HEK293 (cell line): ENCODE measurements at regions not wholly inside any gene's neighbourhood (a gene's known extent, or its start where the extent isn't known, plus 50 kb on each side); places are given as distances from the start of the nearest gene placed in this dataset.

Experiments used
- CTCF ChIA-PET: fragments of 350-600 bp; formaldehyde crosslinking; extraction: SDS; loops from one replicate; lab custom pipeline; 2021; ENCODE audit warnings: antibody characterized with exemption; lab: Yijun Ruan, JAX
- POLR2A ChIA-PET: fragments of 300-600 bp; formaldehyde crosslinking; extraction: SDS; loops from one replicate; lab custom pipeline; 2020; ENCODE audit warnings: antibody characterized with exemption, inconsistent platforms; lab: Yijun Ruan, JAX
- H3K27ac ChIP-seq: fragments of 200-500 bp; sonication (Bioruptor generic); 2 replicates; pipeline ENCODE4 v1.5.1; 2014; ENCODE audit warnings: low read depth, low read length, control low read depth, inconsistent platforms; ENCODE audit errors: extremely low read depth
- H3K36me3 ChIP-seq, 2 experiments: fragments of 200-500 bp in 1 of 2; sonication (Bioruptor generic) in 1 of 2; 1 replicate in 1 of 2; 2 replicates in 1 of 2; pipeline ENCODE4 v1.5.1; 2014 to 2017; ENCODE audit warnings: inconsistent platforms in 2 of 2, low read length in 2 of 2; ENCODE audit not compliant: control insufficient read depth in 2 of 2, insufficient read depth in 1 of 2
- H3K4me1 ChIP-seq: fragments of 200-500 bp; sonication (Bioruptor generic); 2 replicates; pipeline ENCODE4 v1.5.1; 2014; ENCODE audit warnings: mild to moderate bottlenecking, low read length, inconsistent platforms; ENCODE audit not compliant: control insufficient read depth, insufficient read depth
- H3K4me3 ChIP-seq: 2 replicates; pipeline ENCODE4 v1.5.1; 2011; ENCODE audit warnings: low read depth, mild to moderate bottlenecking, control low read depth, low read length, moderate library complexity
- H3K9me3 ChIP-seq: fragments of 200-500 bp; sonication (Bioruptor generic); 2 replicates; pipeline ENCODE4 v1.5.1; 2014; ENCODE audit warnings: low read depth, low read length, inconsistent platforms; ENCODE audit not compliant: control insufficient read depth, insufficient read depth
- BCL11A ChIP-seq: fragments of 450-650 bp; formaldehyde crosslinking; IDR thresholded peaks from 2 replicates; pipeline ENCODE4 v1.5.1; 2016; ENCODE audit warnings: low read depth, missing biosample characterization, missing genetic modification characterization
- BCL11B ChIP-seq: fragments of 450-650 bp; formaldehyde crosslinking; IDR thresholded peaks from 2 replicates; pipeline ENCODE4 v1.5.1; 2016; ENCODE audit warnings: low read depth, missing biosample characterization, missing genetic modification characterization
- GLI4 ChIP-seq: fragments of 450-650 bp; formaldehyde crosslinking; IDR thresholded peaks from 2 replicates; pipeline ENCODE4 v1.5.1; 2016; ENCODE audit warnings: missing biosample characterization, missing genetic modification characterization
- HOXD13 ChIP-seq: sonication (generic); formaldehyde crosslinking; IDR thresholded peaks from 2 replicates; pipeline ENCODE4 v1.8.0; 2022; ENCODE audit warnings: missing genetic modification reagents, borderline replicate concordance
- KLF8 ChIP-seq: fragments of 450-650 bp; formaldehyde crosslinking; IDR thresholded peaks from 2 replicates; pipeline ENCODE4 v1.5.1; 2016; ENCODE audit warnings: missing biosample characterization, missing genetic modification characterization
- OSR2 ChIP-seq: fragments of 450-650 bp; formaldehyde crosslinking; IDR thresholded peaks from 2 replicates; pipeline ENCODE4 v1.5.1; 2016; ENCODE audit warnings: missing biosample characterization, missing genetic modification characterization
- ZBTB10 ChIP-seq: fragments of 450-650 bp; formaldehyde crosslinking; IDR thresholded peaks from 2 replicates; pipeline ENCODE4 v1.5.1; 2016; ENCODE audit warnings: missing biosample characterization, missing genetic modification characterization
- ZBTB20 ChIP-seq: fragments of 450-650 bp; formaldehyde crosslinking; IDR thresholded peaks from 2 replicates; pipeline ENCODE4 v1.5.1; 2016; ENCODE audit warnings: missing biosample characterization, missing genetic modification characterization
- ZBTB48 ChIP-seq: fragments of 450-650 bp; formaldehyde crosslinking; IDR thresholded peaks from 2 replicates; pipeline ENCODE4 v1.5.1; 2016; ENCODE audit warnings: missing biosample characterization, missing genetic modification characterization
- ZBTB7A ChIP-seq: fragments of 450-650 bp; formaldehyde crosslinking; IDR thresholded peaks from 2 replicates; pipeline ENCODE4 v1.5.1; 2016; ENCODE audit warnings: low read depth, missing biosample characterization, missing genetic modification characterization
- ZFP37 ChIP-seq: fragments of 450-650 bp; formaldehyde crosslinking; IDR thresholded peaks from 2 replicates; pipeline ENCODE4 v1.5.1; 2016; ENCODE audit warnings: missing biosample characterization, missing genetic modification characterization
- ZNF121 ChIP-seq: fragments of 450-650 bp; formaldehyde crosslinking; IDR thresholded peaks from 2 replicates; pipeline ENCODE4 v1.5.1; 2016; ENCODE audit warnings: missing biosample characterization, missing genetic modification characterization
- ZNF280C ChIP-seq: fragments of 450-650 bp; formaldehyde crosslinking; IDR thresholded peaks from 2 replicates; pipeline ENCODE4 v1.5.1; 2016; ENCODE audit warnings: missing biosample characterization, missing genetic modification characterization
- ZNF404 ChIP-seq: fragments of 450-650 bp; formaldehyde crosslinking; IDR thresholded peaks from 2 replicates; pipeline ENCODE4 v1.5.1; 2017; ENCODE audit warnings: missing biosample characterization, missing genetic modification characterization
- ZNF48 ChIP-seq: fragments of 450-650 bp; formaldehyde crosslinking; IDR thresholded peaks from 2 replicates; pipeline ENCODE4 v1.5.1; 2016; ENCODE audit warnings: missing biosample characterization, missing genetic modification characterization
- ZNF501 ChIP-seq: fragments of 450-650 bp; formaldehyde crosslinking; IDR thresholded peaks from 2 replicates; pipeline ENCODE4 v1.5.1; 2016; ENCODE audit warnings: missing biosample characterization, missing genetic modification characterization
- ZNF513 ChIP-seq: fragments of 450-650 bp; IDR thresholded peaks from 2 replicates; pipeline ENCODE4 v1.5.1; 2018; ENCODE audit warnings: missing biosample characterization, missing genetic modification characterization
- ZNF514 ChIP-seq: fragments of 450-650 bp; formaldehyde crosslinking; IDR thresholded peaks from 2 replicates; pipeline ENCODE4 v1.5.1; 2016; ENCODE audit warnings: missing biosample characterization, missing genetic modification characterization
- ZNF521 ChIP-seq: fragments of 450-650 bp; formaldehyde crosslinking; IDR thresholded peaks from 2 replicates; pipeline ENCODE4 v1.5.1; 2017; ENCODE audit warnings: missing biosample characterization, mild to moderate bottlenecking, missing genetic modification characterization
- ZNF529 ChIP-seq: fragments of 450-650 bp; formaldehyde crosslinking; IDR thresholded peaks from 2 replicates; pipeline ENCODE4 v1.5.1; 2017; ENCODE audit warnings: missing genetic modification characterization, missing biosample characterization; ENCODE audit not compliant: insufficient replicate concordance
- ZNF548 ChIP-seq: fragments of 450-650 bp; formaldehyde crosslinking; IDR thresholded peaks from 2 replicates; pipeline ENCODE4 v1.5.1; 2016; ENCODE audit warnings: missing biosample characterization, missing genetic modification characterization
- ZNF645 ChIP-seq: fragments of 450-650 bp; formaldehyde crosslinking; IDR thresholded peaks from 2 replicates; pipeline ENCODE4; 2016; ENCODE audit warnings: missing biosample characterization, missing genetic modification characterization
- ZNF701 ChIP-seq: fragments of 450-650 bp; formaldehyde crosslinking; IDR thresholded peaks from 2 replicates; pipeline ENCODE4 v1.5.1; 2016; ENCODE audit warnings: missing biosample characterization, missing genetic modification characterization
- ZNF707 ChIP-seq: fragments of 450-650 bp; formaldehyde crosslinking; IDR thresholded peaks from 2 replicates; pipeline ENCODE4 v1.5.1; 2016; ENCODE audit warnings: missing biosample characterization, missing genetic modification characterization
- ZNF76 ChIP-seq: fragments of 450-650 bp; formaldehyde crosslinking; IDR thresholded peaks from 2 replicates; pipeline ENCODE4; 2016; ENCODE audit warnings: low read depth, missing biosample characterization, missing genetic modification characterization, borderline replicate concordance
- ZNF791 ChIP-seq: fragments of 450-650 bp; formaldehyde crosslinking; IDR thresholded peaks from 2 replicates; pipeline ENCODE4 v1.5.1; 2016; ENCODE audit warnings: missing biosample characterization, missing genetic modification characterization
- TF ChIP-seq, protein P1 (sequence below): fragments of 450-650 bp; formaldehyde crosslinking; IDR thresholded peaks from 2 replicates; pipeline ENCODE4 v1.5.1; 2016; ENCODE audit warnings: missing biosample characterization, missing genetic modification characterization

- no peaks in the 10 kb centered on the region for H3K9me3 ChIP-seq
- ChIA-PET POLR2A (no interaction called here), CTCF (no interaction called here)
Observed at GRCh38 chr18:71322201-71322600, 1033.4 kb downstream of the SOCS6 start.

DNA sequence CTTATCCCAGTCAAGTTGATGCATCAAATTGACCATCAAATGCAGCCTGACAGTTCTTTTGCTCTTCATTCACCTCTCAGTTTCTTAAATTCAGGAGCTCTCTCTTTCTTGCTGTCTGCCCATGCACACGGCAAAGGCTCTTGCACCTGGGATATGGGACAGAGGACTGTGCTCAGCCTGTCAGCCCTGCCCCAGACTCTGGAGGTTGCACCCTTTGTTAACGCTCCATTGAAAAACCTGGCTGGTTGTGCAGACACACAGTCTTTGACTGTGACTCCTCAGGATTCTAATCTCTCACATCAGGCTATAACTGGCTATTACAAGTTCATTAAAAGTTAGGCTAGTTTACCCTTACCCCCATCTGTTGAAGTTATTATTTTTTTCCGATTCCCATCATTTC, 1032.5 kb downstream of the SOCS6 start:
- Histone ChIP-seq H3K4me1 (no peaks in the 10 kb centered on the region), H3K36me3 (no peaks in the 10 kb centered on the region), H3K27ac (no peak overlapping the region), H3K9me3 (no peaks in the 10 kb centered on the region), H3K4me3 (no peak overlapping the region)
- CTCF ChIA-PET, result no interaction called here
- TF ChIP-seq ZBTB20 (tag by site-specific recombination), result no peak
- POLR2A ChIA-PET, result no interaction called here

More at GRCh38 chr18:71322201-71322600, 1033.4 kb downstream of the SOCS6 start:
- TF ChIP-seq ZFP37 (tag by site-specific recombination) (no peak), BCL11A (tag by site-specific recombination) (no peak), ZNF404 (tag by site-specific recombination) (no peak), ZNF521 (tag by site-specific recombination) (no peak), ZNF529 (tag by site-specific recombination) (no peak), ZNF513 (no peak), ZNF548 (tag by site-specific recombination) (no peak), HOXD13 (CRISPR knock-in tag) (no peak), ZBTB48 (tag by site-specific recombination) (no peak), ZNF514 (no peak), ZNF645 (tag by site-specific recombination) (no peak), ZNF501 (no peak), GLI4 (tag by site-specific recombination) (no peak), KLF8 (no peak), OSR2 (no peak), BCL11B (no peak)
- H3K27ac ChIP-seq, result no peak overlapping the region
- H3K36me3 ChIP-seq, result no peaks in the 10 kb centered on the region
- no peak overlapping the region for H3K4me3 ChIP-seq
- H3K4me1 ChIP-seq, result no peaks in the 10 kb centered on the region

DNA sequence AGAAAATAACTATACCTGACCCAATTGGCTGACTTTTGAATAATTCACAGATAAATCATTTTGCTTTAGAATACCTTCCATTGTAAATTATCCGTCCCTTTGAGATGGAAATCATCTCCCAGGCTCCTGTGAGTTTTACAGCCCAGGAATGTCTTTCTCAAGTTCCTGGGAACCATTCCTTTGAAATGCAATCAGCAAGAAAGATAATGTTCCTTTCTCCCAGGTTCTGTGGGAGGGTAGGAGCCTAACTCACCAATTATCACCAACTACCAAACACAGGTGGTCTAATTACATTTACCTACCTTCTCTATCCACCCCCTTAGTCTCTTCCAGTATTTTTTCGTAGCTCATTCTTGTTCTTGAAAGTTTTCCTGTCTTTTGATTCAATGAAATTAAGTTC, 1016.0 kb downstream of the SOCS6 start:
- Histone ChIP-seq H3K4me1 (no peaks in the 10 kb centered on the region), H3K4me3 (no peak overlapping the region), H3K36me3 (no peaks in the 10 kb centered on the region), H3K27ac (no peak overlapping the region), H3K9me3 (no peaks in the 10 kb centered on the region)
- CTCF ChIA-PET, result interaction anchor here (0.6 to 0.7 kb wide), 2 partner anchors 26 to 515 kb away, joined by 3 read pairs; no protein-coding TSS in a partner anchor
- POLR2A ChIA-PET, result no interaction called here
- TF ChIP-seq ZBTB10 (tag by site-specific recombination) (no peak), ZNF76 (tag by site-specific recombination) (no peak), ZNF791 (no peak), ZNF48 (tag by site-specific recombination) (no peak), ZNF707 (no peak), ZNF280C (tag by site-specific recombination) (no peak), ZNF701 (no peak), ZFP37 (tag by site-specific recombination) (no peak), ZBTB7A (tag by site-specific recombination) (no peak), ZNF121 (no peak), ZNF529 (tag by site-specific recombination) (no peak)
- TF ChIP-seq, protein P1, sequence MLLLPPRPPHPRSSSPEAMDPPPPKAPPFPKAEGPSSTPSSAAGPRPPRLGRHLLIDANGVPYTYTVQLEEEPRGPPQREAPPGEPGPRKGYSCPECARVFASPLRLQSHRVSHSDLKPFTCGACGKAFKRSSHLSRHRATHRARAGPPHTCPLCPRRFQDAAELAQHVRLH (tag by site-specific recombination), result no peak
